ENCODE measurements at regions not wholly inside any gene's neighbourhood (a gene's known extent, or its start where the extent isn't known, plus 50 kb on each side); places are given as distances from the start of the nearest gene placed in this dataset.

GRCh38 chr13:70890289-70890688 is 782.0 kb upstream of the KLHL1 start:
- TF ChIP-seq, protein P1, sequence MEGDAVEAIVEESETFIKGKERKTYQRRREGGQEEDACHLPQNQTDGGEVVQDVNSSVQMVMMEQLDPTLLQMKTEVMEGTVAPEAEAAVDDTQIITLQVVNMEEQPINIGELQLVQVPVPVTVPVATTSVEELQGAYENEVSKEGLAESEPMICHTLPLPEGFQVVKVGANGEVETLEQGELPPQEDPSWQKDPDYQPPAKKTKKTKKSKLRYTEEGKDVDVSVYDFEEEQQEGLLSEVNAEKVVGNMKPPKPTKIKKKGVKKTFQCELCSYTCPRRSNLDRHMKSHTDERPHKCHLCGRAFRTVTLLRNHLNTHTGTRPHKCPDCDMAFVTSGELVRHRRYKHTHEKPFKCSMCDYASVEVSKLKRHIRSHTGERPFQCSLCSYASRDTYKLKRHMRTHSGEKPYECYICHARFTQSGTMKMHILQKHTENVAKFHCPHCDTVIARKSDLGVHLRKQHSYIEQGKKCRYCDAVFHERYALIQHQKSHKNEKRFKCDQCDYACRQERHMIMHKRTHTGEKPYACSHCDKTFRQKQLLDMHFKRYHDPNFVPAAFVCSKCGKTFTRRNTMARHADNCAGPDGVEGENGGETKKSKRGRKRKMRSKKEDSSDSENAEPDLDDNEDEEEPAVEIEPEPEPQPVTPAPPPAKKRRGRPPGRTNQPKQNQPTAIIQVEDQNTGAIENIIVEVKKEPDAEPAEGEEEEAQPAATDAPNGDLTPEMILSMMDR (IDR thresholded peaks at IDR 0.05), result no peak
- no peak for TF ChIP-seq POLR2AphosphoS5 (IDR thresholded peaks at IDR 0.05)

Measured in sigmoid colon (tissue), 4 donors.